ENCODE measurements at regions not wholly inside any gene's neighbourhood (a gene's known extent, or its start where the extent isn't known, plus 50 kb on each side); places are given as distances from the start of the nearest gene placed in this dataset.

DNA sequence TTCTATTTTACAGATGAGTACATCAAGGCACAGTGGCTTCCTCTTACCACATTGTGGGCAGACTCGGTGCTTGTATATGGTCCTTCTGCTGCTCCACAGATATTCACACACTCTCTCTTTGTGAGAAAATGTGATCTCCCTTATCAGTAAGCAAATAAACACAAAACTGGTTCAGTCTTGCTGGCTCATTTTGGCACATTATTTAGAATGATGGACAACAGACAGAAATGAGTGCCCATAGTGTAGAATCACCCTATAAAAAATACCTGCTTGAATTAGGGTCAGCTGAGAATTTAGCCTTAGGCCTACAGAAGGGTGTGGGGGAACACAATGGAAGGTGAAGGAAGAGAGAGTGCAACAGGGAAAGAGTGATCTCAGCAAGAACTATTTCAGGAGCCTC lies 423.1 kb downstream of the HLX start:
- no peaks in the 10 kb centered on the region for H3K27me3 ChIP-seq (ENCODE audit: insufficient read depth, low read depth, severe bottlenecking)
- H3K27ac ChIP-seq, result no peak overlapping the region
- no peak overlapping the region for H3K4me3 ChIP-seq (ENCODE audit: low read depth, low read length)
- no peak for DNase-seq
- TF ChIP-seq CTCF (IDR thresholded peaks at IDR 0.05; ENCODE audit: low read depth, low read length), result no peak
- H3K9me3 ChIP-seq (ENCODE audit: severe bottlenecking), result no peaks in the 10 kb centered on the region
- H3K36me3 ChIP-seq, result no peaks in the 10 kb centered on the region

DNA sequence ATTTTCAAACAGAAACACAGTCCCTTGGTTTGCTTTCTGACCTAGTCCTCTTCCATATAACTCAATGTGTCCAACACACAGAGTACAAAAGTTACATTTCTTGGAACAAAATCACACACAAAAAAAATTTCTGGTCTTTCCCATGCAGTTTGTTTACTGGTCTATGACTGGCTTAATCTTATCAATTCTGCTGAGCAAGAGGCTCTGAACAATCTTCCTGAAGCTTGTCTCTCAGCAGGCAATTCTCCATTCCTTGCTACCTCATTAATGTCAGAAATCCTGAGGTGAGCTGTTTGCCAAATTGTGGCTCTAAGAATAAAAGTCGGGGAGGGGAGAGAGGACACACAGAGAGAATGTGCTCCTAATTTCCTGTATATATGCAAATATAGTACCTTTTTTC lies 423.6 kb downstream of the HLX start:
- no peak for DNase-seq
- no peaks in the 10 kb centered on the region for H3K27me3 ChIP-seq (ENCODE audit: insufficient read depth, low read depth, severe bottlenecking)
- H3K36me3 ChIP-seq, result no peaks in the 10 kb centered on the region
- no peak for TF ChIP-seq CTCF (IDR thresholded peaks at IDR 0.05; ENCODE audit: low read depth, low read length)
- H3K27ac ChIP-seq, result no peak overlapping the region
- H3K9me3 ChIP-seq (ENCODE audit: severe bottlenecking), result no peaks in the 10 kb centered on the region
- no peak overlapping the region for H3K4me3 ChIP-seq (ENCODE audit: low read depth, low read length)

DNA sequence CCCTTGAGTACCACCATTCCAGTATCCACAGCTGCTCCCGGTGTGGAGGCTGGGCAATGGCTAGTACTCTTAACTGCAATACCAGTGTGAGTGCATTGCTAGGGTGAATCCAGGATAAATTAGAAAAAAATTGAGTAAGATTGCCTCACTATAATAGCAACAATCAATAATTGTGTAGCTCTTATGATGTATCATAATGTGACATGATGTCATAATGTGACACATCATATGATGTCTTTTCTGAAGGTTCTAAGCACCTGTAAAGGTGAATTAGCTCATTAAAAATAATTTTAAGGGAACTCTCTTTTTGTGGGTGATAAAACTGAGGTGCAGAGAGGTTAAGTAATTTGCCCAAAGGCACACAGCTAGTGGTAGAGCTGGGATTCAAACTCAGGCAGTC lies 424.4 kb downstream of the HLX start:
- Histone ChIP-seq H3K27ac (no peak overlapping the region), H3K4me3 (ENCODE audit: low read depth, low read length) (no peak overlapping the region), H3K9me3 (ENCODE audit: severe bottlenecking) (no peaks in the 10 kb centered on the region), H3K27me3 (ENCODE audit: insufficient read depth, low read depth, severe bottlenecking) (no peaks in the 10 kb centered on the region), H3K36me3 (no peaks in the 10 kb centered on the region)
- TF ChIP-seq CTCF (IDR thresholded peaks at IDR 0.05; ENCODE audit: low read depth, low read length), result no peak
- no peak for DNase-seq

GRCh38 chr1:221306239-221306638 lies 427.0 kb downstream of the HLX start:
- H3K27me3 ChIP-seq (ENCODE audit: insufficient read depth, low read depth, severe bottlenecking), result no peaks in the 10 kb centered on the region
- no peak for DNase-seq
- H3K9me3 ChIP-seq (ENCODE audit: severe bottlenecking), result peaks cover 2% of the 10 kb centered on the region
- no peak for TF ChIP-seq CTCF (IDR thresholded peaks at IDR 0.05; ENCODE audit: low read depth, low read length)
- H3K27ac ChIP-seq, result no peak overlapping the region
- H3K4me3 ChIP-seq (ENCODE audit: low read depth, low read length), result no peak overlapping the region
- no peaks in the 10 kb centered on the region for H3K36me3 ChIP-seq

GRCh38 chr1:221308534-221309511 lies 429.6 kb downstream of the HLX start:
- no peak for DNase-seq
- H3K36me3 ChIP-seq, result no peaks in the 10 kb centered on the region
- H3K27ac ChIP-seq, result no peak overlapping the region
- no peaks in the 10 kb centered on the region for H3K27me3 ChIP-seq (ENCODE audit: insufficient read depth, low read depth, severe bottlenecking)
- peaks cover 2% of the 10 kb centered on the region for H3K9me3 ChIP-seq (ENCODE audit: severe bottlenecking)
- TF ChIP-seq CTCF (IDR thresholded peaks at IDR 0.05; ENCODE audit: low read depth, low read length), result no peak
- H3K4me3 ChIP-seq (ENCODE audit: low read depth, low read length), result no peak overlapping the region
